K562 (cell line): ENCODE measurements at regions not wholly inside any gene's neighbourhood (a gene's known extent, or its start where the extent isn't known, plus 50 kb on each side); places are given as distances from the start of the nearest gene placed in this dataset.

ENCODE experiments used
- ATAC-seq: fragments of 200-7000 bp; cut with Tn5 transposase; 3 replicates; pipeline ENCODE4 v1.9.1; 2020; ENCODE audit warnings: moderate library complexity
- BruUV-seq: library from RNA; stranded (reverse); fragments of 400-500 nt; replicated peaks from 2 replicates; lab custom pipeline; 2021; lab: Mats Ljungman, UMichigan
- CTCF ChIA-PET: fragments of 300-600 bp; formaldehyde crosslinking; extraction: SDS; loops from one replicate; lab custom pipeline; 2021; ENCODE audit warnings: low intra/inter-chr PET ratio; lab: Yijun Ruan, JAX
- POLR2A ChIA-PET: fragments of 300-600, 350-650 bp; sonication (Branson Sonifier 250); formaldehyde crosslinking; extraction: SDS; loops from one replicate; lab custom pipeline; 2021; ENCODE audit warnings: antibody characterized with exemption, inconsistent platforms; lab: Yijun Ruan, JAX
- DNase-seq, 4 experiments: peaks; one replicate each; pipeline versions ENCODE4 v3.0.0 to v3.0.0-alpha.2; 2011 to 2018; ENCODE audit warnings: low spot score in 3 of 4, mixed read lengths in 3 of 4; ENCODE audit errors: extremely low read depth in 1 of 4
- FAIRE-seq: peaks from 2 replicates; lab custom pipeline; 2011; peaks lifted over from hg19 to GRCh38; lab: Jason Lieb, UNC
- H2AFZ ChIP-seq: 2 replicates; pipeline ENCODE4 v1.6.0; 2011; ENCODE audit warnings: low read depth, low read length, control low read depth, inconsistent platforms
- H3K27ac ChIP-seq: fragments of 200-600 bp; 3 replicates; pipeline ENCODE4 v1.8.0; 2011; ENCODE audit warnings: low read depth, mild to moderate bottlenecking, control low read depth, inconsistent platforms, low read length, moderate library complexity, mixed read lengths; ENCODE audit errors: extremely low read depth
- H3K27me3 ChIP-seq, 2 experiments: fragments of 300-600 bp in 1 of 2; 2 replicates in 1 of 2; 3 replicates in 1 of 2; pipeline versions ENCODE4 v1.6.0 to v1.8.0; 2011; ENCODE audit warnings: inconsistent platforms in 2 of 2, low read length in 2 of 2, mild to moderate bottlenecking in 1 of 2, mixed read lengths in 1 of 2, moderate library complexity in 1 of 2; ENCODE audit not compliant: control insufficient read depth in 2 of 2, insufficient read depth in 2 of 2
- H3K36me3 ChIP-seq: fragments of 300-600 bp; 3 replicates; pipeline ENCODE4 v1.8.0; 2011; ENCODE audit warnings: mild to moderate bottlenecking, low read length, inconsistent platforms; ENCODE audit not compliant: control insufficient read depth, insufficient read depth
- H3K4me1 ChIP-seq, 2 experiments: fragments of 200-600 bp in 1 of 2; replicated peaks in 1 of 2; 2 replicates in 1 of 2; 3 replicates in 1 of 2; pipeline versions ENCODE4 v1.5.1 to v1.8.0; 2011; ENCODE audit warnings: inconsistent platforms in 2 of 2, low read length in 2 of 2, mild to moderate bottlenecking in 1 of 2, mixed read lengths in 1 of 2, moderate library complexity in 1 of 2; ENCODE audit not compliant: control insufficient read depth in 2 of 2, insufficient read depth in 2 of 2
- H3K4me2 ChIP-seq: 2 replicates; pipeline ENCODE4 v1.6.1; 2011; ENCODE audit warnings: low read length, control low read depth, inconsistent platforms, mixed read lengths; ENCODE audit not compliant: insufficient read depth
- H3K4me3 ChIP-seq: fragments of 200-600 bp; sonication (generic), shearing (Covaris generic); 2 replicates; pipeline ENCODE4 v1.5.1; 2016; ENCODE audit warnings: control low read depth, inconsistent platforms
- H3K79me2 ChIP-seq: fragments of 200-600 bp; 3 replicates; pipeline ENCODE4 v1.8.0; 2011; ENCODE audit warnings: low read length, inconsistent platforms; ENCODE audit not compliant: control insufficient read depth, insufficient read depth
- H3K9ac ChIP-seq, 2 experiments: 2 replicates each; pipeline versions ENCODE4 v1.6.0 to v1.6.1; 2011; ENCODE audit warnings: low read depth in 2 of 2, low read length in 2 of 2, control low read depth in 1 of 2, inconsistent platforms in 1 of 2, mild to moderate bottlenecking in 1 of 2, mixed read lengths in 1 of 2; ENCODE audit not compliant: insufficient read depth in 1 of 2
- H3K9me1 ChIP-seq: one replicate; pipeline ENCODE4 v1.6.0; 2011; ENCODE audit warnings: inconsistent platforms, mild to moderate bottlenecking, low read length, moderate library complexity; ENCODE audit not compliant: control insufficient read depth, insufficient read depth
- H3K9me3 ChIP-seq: replicated peaks from 2 replicates; pipeline ENCODE4 v1.5.1; 2011; ENCODE audit warnings: low read depth, low read length, inconsistent platforms; ENCODE audit not compliant: control insufficient read depth, insufficient read depth
- H4K20me1 ChIP-seq: replicated peaks from 2 replicates; pipeline ENCODE4 v1.6.1; 2011; ENCODE audit warnings: low read length, inconsistent platforms, mixed read lengths; ENCODE audit not compliant: control insufficient read depth, insufficient read depth
- ARHGAP35 ChIP-seq: fragments of 450-650 bp; IDR thresholded peaks from 2 replicates; pipeline ENCODE4 v1.6.1; 2018; ENCODE audit not compliant: partially characterized antibody
- ATF1 ChIP-seq, 2 experiments: fragments of 450-650 bp in 1 of 2; IDR thresholded peaks; 2 replicates each; pipeline ENCODE4 v1.6.1; 2016; ENCODE audit warnings: missing compliant biosample characterization in 1 of 2, missing genetic modification characterization in 1 of 2
- FOXM1 ChIP-seq, 2 experiments: fragments of 450-650 bp in 1 of 2; sonication (generic) in 1 of 2; formaldehyde crosslinking in 1 of 2; IDR thresholded peaks; 2 replicates each; pipeline versions ENCODE4 v1.6.1 to v1.9.0; 2017 to 2022; ENCODE audit warnings: low read depth in 2 of 2, mild to moderate bottlenecking in 2 of 2, missing genetic modification reagents in 1 of 2, moderate library complexity in 1 of 2
- KLF10 ChIP-seq: fragments of 250-450 bp; sonication (Bioruptor Pico); IDR thresholded peaks from 2 replicates; pipeline ENCODE4 v1.6.1; 2021; ENCODE audit warnings: matching md5 sums
- PCBP2 ChIP-seq: fragments of 200-400 bp; formaldehyde crosslinking; IDR thresholded peaks from 2 replicates; pipeline ENCODE4 v1.6.1; 2018; ENCODE audit warnings: low read length, low read depth, mild to moderate bottlenecking, moderate library complexity; ENCODE audit not compliant: poor library complexity, severe bottlenecking
- POLR2H ChIP-seq: IDR thresholded peaks from 2 replicates; pipeline ENCODE4 v1.6.1; 2016; ENCODE audit warnings: missing genetic modification characterization, low read depth, mild to moderate bottlenecking, control low read depth, missing compliant biosample characterization, moderate library complexity
- PTRF ChIP-seq: fragments of 450-650 bp; IDR thresholded peaks from 2 replicates; pipeline ENCODE4 v1.6.1; 2016; ENCODE audit warnings: mild to moderate bottlenecking, missing genetic modification characterization, missing compliant biosample characterization
- ZNF174 ChIP-seq: fragments of 250-450 bp; sonication (Bioruptor Pico); IDR thresholded peaks from 2 replicates; pipeline ENCODE4 v1.4.0; 2020; ENCODE audit warnings: mild to moderate bottlenecking
- WGBS: fragments of 100-300 bp; shearing (Covaris generic); methylation state at CpG from one replicate; pipeline ENCODE4 v1.1.6; 2016; ENCODE audit warnings: low coverage, mixed read lengths; ENCODE audit not compliant: insufficient coverage; ENCODE audit errors: missing lambda C conversion rate; 5-methylcytosine and 5-hydroxymethylcytosine counted together
- in situ Hi-C: fragments of 300-500 bp; cut with MboI; formaldehyde crosslinking; loops from 4 replicates; pipeline ENCODE4 v1.15.0; 2018; ENCODE audit warnings: inconsistent platforms, mixed read lengths
- intact Hi-C: fragments of 100-400 bp; cut with micrococcal nuclease; formaldehyde crosslinking; loops from 2 replicates; pipeline ENCODE4 v1.14.2; 2022
- TF ChIP-seq, protein P1 (sequence below), 2 experiments: fragments of 450-650 bp; formaldehyde crosslinking in 1 of 2; IDR thresholded peaks; 2 replicates each; pipeline versions ENCODE4 v1.4.0 to v1.6.1; 2014 to 2020; ENCODE audit warnings: mild to moderate bottlenecking in 2 of 2, borderline replicate concordance in 1 of 2, low read depth in 1 of 2
- TF ChIP-seq, protein P2 (sequence below): fragments of 450-650 bp; formaldehyde crosslinking; IDR thresholded peaks from 2 replicates; pipeline ENCODE4 v1.4.0; 2020; ENCODE audit warnings: mild to moderate bottlenecking, moderate library complexity

DNA sequence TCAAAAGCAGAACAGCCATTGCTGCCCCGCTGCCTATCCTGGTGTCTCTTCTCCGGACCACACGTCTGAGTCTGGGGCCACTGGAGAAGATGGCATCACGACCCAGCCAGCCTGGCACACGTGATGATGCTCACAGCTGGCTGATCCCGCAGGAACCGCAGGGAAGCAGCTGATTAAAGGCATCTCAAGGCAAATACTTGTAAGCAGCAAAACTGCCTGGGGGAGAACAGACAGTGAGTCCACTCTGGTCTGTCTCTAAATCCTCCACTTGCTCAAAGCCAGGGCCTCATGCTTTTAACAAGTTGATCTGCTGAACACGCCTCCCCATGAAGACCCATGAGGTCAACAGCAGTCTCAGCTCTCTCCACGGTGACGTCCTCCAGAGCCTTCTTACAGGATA is 108.6 kb downstream of the BRD1 start (continued):
- TF ChIP-seq, protein P1, sequence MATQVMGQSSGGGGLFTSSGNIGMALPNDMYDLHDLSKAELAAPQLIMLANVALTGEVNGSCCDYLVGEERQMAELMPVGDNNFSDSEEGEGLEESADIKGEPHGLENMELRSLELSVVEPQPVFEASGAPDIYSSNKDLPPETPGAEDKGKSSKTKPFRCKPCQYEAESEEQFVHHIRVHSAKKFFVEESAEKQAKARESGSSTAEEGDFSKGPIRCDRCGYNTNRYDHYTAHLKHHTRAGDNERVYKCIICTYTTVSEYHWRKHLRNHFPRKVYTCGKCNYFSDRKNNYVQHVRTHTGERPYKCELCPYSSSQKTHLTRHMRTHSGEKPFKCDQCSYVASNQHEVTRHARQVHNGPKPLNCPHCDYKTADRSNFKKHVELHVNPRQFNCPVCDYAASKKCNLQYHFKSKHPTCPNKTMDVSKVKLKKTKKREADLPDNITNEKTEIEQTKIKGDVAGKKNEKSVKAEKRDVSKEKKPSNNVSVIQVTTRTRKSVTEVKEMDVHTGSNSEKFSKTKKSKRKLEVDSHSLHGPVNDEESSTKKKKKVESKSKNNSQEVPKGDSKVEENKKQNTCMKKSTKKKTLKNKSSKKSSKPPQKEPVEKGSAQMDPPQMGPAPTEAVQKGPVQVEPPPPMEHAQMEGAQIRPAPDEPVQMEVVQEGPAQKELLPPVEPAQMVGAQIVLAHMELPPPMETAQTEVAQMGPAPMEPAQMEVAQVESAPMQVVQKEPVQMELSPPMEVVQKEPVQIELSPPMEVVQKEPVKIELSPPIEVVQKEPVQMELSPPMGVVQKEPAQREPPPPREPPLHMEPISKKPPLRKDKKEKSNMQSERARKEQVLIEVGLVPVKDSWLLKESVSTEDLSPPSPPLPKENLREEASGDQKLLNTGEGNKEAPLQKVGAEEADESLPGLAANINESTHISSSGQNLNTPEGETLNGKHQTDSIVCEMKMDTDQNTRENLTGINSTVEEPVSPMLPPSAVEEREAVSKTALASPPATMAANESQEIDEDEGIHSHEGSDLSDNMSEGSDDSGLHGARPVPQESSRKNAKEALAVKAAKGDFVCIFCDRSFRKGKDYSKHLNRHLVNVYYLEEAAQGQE (IDR thresholded peaks at IDR 0.05; ENCODE audit: borderline replicate concordance): no peak
- TF ChIP-seq, protein P1 (CRISPR knock-in tag; IDR thresholded peaks at IDR 0.05; ENCODE audit: low read depth): no peak
- TF ChIP-seq, all 486 proteins: peak for 0

DNA sequence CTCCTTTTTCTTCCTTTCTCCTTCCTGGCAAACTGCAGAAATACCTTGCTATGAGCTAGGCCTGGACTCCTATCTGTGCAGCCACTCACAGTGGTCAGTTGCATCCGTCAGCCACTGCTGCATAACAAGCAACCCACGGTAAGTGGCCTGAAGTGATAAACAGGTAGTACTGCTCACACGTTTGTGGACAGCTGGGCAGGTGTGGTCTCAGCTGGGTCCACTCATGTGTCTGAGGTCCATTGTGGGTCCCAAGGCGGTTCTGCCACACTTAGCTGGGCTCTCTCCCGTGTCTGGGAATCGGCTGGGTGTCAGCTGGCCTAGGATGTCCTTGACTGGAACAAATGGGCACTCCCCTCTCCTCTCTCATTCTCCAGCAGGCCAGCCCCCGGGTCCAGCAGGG is 109.3 kb downstream of the BRD1 start:
- Histone ChIP-seq H3K9me3 (no peaks in the 10 kb centered on the region; the same call in 1 of the 2 replicates), H3K36me3 (no peaks in the 10 kb centered on the region), H3K4me3 (no peak overlapping the region), H3K9ac (no peak overlapping the region), H3K79me2 (no peaks in the 10 kb centered on the region), H3K4me2 (no peak overlapping the region), H4K20me1 (no peaks in the 10 kb centered on the region; the same call in 1 of the 2 replicates), H3K9me1 (no peaks in the 10 kb centered on the region), H3K27me3 (peaks cover 9 to 68% of the 10 kb centered on the region in 2 experiments; a peak in 4 of 5 replicates), H2AFZ (no peak overlapping the region), H3K4me1 (no peaks in the 10 kb centered on the region; a peak in 1 of 5 replicates), H3K27ac (no peak overlapping the region)
- ChIA-PET POLR2A (no interaction called here), CTCF (no interaction called here)
- no peak for FAIRE-seq
- no peak for ATAC-seq
- DNase-seq: no peak
- BruUV-seq: no TSS peak
- in situ Hi-C loops: no loop called here
- intact Hi-C loops: no loop called here
- WGBS: 0% methylated on average over 5 of the region's 7 CpGs
- TF ChIP-seq POLR2H (tag) (no peak), FOXM1 (IDR thresholded peaks at IDR 0.05; ENCODE audit: low read depth) (no peak), FOXM1 (CRISPR knock-in tag; IDR thresholded peaks at IDR 0.05; ENCODE audit: low read depth) (no peak), KLF10 (no peak), PTRF (tag) (no peak), ARHGAP35 (no peak), ZNF174 (CRISPR knock-in tag) (no peak), PCBP2 (no peak), ATF1 (CRISPR knock-in tag; IDR thresholded peaks at IDR 0.05) (no peak), ATF1 (tag; IDR thresholded peaks at IDR 0.05) (no peak)
- TF ChIP-seq, protein P2, sequence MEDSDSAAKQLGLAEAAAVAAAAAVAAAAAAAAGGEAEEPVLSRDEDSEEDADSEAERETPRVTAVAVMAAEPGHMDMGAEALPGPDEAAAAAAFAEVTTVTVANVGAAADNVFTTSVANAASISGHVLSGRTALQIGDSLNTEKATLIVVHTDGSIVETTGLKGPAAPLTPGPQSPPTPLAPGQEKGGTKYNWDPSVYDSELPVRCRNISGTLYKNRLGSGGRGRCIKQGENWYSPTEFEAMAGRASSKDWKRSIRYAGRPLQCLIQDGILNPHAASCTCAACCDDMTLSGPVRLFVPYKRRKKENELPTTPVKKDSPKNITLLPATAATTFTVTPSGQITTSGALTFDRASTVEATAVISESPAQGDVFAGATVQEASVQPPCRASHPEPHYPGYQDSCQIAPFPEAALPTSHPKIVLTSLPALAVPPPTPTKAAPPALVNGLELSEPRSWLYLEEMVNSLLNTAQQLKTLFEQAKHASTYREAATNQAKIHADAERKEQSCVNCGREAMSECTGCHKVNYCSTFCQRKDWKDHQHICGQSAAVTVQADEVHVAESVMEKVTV: no peak
